A673 (cell line): ENCODE measurements at regions not wholly inside any gene's neighbourhood (a gene's known extent, or its start where the extent isn't known, plus 50 kb on each side); places are given as distances from the start of the nearest gene placed in this dataset.

Experiments used
- BruUV-seq: library from RNA; stranded (reverse); fragments of 400-500 nt; replicated peaks from 2 replicates; lab custom pipeline; 2021; lab: Mats Ljungman, UMichigan
- CTCF ChIA-PET: fragments of 300-600 bp; sonication (Branson Sonifier 250); formaldehyde crosslinking; loops from one replicate; lab custom pipeline; 2022; ENCODE audit warnings: antibody characterized with exemption; lab: Charles Lee
- POLR2A ChIA-PET: fragments of 300-600 bp; sonication (Branson Sonifier 250); formaldehyde crosslinking; loops from one replicate; lab custom pipeline; 2022; ENCODE audit warnings: antibody characterized with exemption; ENCODE audit not compliant: low non-redundant PET; lab: Charles Lee
- DNase-seq: peaks from one replicate; pipeline ENCODE4 v3.0.0-alpha.2; 2015; ENCODE audit warnings: low spot score
- H3K27ac ChIP-seq: fragments of 200-600 bp; sonication (generic); 2 replicates; pipeline ENCODE4 v1.5.1; 2016; ENCODE audit warnings: mixed run types, low read depth, mild to moderate bottlenecking, mixed read lengths, antibody characterized with exemption, low read length; ENCODE audit not compliant: poor library complexity, severe bottlenecking
- H3K27me3 ChIP-seq: fragments of 200-600 bp; sonication (generic); replicated peaks from 2 replicates; pipeline ENCODE4 v1.6.1; 2017; ENCODE audit warnings: mixed run types, low read depth, mild to moderate bottlenecking, mixed read lengths, antibody characterized with exemption, low read length; ENCODE audit not compliant: insufficient read depth, poor library complexity
- H3K36me3 ChIP-seq: fragments of 200-600 bp; sonication (generic); 2 replicates; pipeline ENCODE4 v1.6.1; 2016; ENCODE audit warnings: mixed run types, mild to moderate bottlenecking, mixed read lengths, antibody characterized with exemption, low read length; ENCODE audit not compliant: insufficient read depth, poor library complexity, severe bottlenecking
- H3K4me1 ChIP-seq: fragments of 200-600 bp; sonication (generic); 2 replicates; pipeline ENCODE4 v1.6.1; 2017; ENCODE audit warnings: mixed run types, mild to moderate bottlenecking, mixed read lengths, antibody characterized with exemption, low read length; ENCODE audit not compliant: insufficient read depth, poor library complexity, severe bottlenecking
- H3K4me3 ChIP-seq: fragments of 200-600 bp; sonication (generic); 2 replicates; pipeline ENCODE4 v1.5.1; 2016; ENCODE audit warnings: low read depth, mixed run types, mild to moderate bottlenecking, mixed read lengths, low read length; ENCODE audit not compliant: poor library complexity, severe bottlenecking
- H3K9me3 ChIP-seq: fragments of 200-600 bp; sonication (generic); 2 replicates; pipeline ENCODE4 v1.6.1; 2016; ENCODE audit warnings: mixed run types, low read depth, mild to moderate bottlenecking, mixed read lengths, antibody characterized with exemption, low read length; ENCODE audit not compliant: poor library complexity, severe bottlenecking
- EZH2 ChIP-seq: fragments of 200-600 bp; sonication (generic); IDR thresholded peaks from 2 replicates; pipeline ENCODE4 v1.6.1; 2017; ENCODE audit warnings: borderline replicate concordance, low read depth, mild to moderate bottlenecking, mixed read lengths, antibody characterized with exemption, low read length; ENCODE audit not compliant: poor library complexity, severe bottlenecking
- intact Hi-C: fragments of 100-400 bp; cut with micrococcal nuclease; formaldehyde crosslinking; loops from one replicate; pipeline ENCODE4 v1.10.0; 2022; ENCODE audit not compliant: unreplicated experiment
- TF ChIP-seq, protein P1 (sequence below): fragments of 300-800, 200-600 bp; sonication (generic); conservative IDR thresholded peaks from 2 replicates; pipeline ENCODE4 v1.5.1; 2017; ENCODE audit warnings: low read depth, mild to moderate bottlenecking, antibody characterized with exemption, low read length, moderate library complexity, mixed read lengths

DNA sequence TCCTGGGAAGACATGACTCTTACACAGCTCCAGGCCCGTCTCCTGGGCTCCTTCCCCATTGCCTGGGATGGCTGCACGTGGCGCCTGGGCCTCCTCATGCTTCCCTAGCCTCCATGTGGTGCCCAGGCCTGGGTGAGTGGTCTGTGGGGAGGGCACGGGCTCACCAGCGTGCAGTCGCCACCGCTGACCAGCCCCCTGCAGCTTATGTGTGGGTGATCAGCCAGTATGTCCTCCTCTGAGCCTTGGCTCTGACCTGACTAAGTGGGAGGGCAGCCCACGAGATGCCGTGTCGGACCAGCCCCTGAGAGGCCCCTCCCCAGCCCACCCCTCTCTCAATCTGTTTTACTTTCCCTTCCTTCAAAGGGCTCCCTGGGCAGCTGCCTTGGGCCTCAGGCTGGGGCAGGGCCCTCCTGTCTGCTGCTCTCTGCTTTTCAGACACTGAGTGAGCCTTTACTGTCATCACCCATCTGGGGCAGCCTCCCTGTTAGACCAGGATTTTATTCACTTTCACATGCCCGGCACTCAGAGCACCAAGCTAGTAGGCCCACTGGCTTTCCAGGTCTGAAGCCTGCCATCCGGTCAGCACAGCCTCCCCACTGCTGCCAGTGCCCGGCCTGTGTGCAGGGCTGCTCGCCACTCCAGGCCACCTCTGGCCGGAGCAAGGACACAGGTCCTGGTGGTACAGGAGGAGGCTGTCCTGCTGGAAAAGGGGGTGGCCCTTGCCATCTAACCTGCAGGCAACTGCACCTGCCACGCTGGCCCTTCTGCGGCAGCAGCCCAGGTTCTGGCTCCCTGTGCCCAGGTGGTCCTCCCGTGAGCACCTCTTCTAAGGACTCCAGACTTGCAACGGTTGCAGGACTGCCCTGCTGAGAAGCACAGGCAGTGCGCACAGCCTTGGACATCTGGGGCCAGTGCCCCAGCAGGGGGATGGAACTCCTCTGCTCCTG is 84.9 kb upstream of the HPCAL1 start:
- H3K9me3 ChIP-seq: no peaks in the 10 kb centered on the region
- no peaks in the 10 kb centered on the region for H3K27me3 ChIP-seq
- DNase-seq: no peak
- no peak overlapping the region for H3K27ac ChIP-seq
- POLR2A ChIA-PET: no interaction called here
- intact Hi-C loops: no loop called here
- CTCF ChIA-PET: no interaction called here
- no TSS peak for BruUV-seq
- TF ChIP-seq EZH2: no peak
- TF ChIP-seq, protein P1, sequence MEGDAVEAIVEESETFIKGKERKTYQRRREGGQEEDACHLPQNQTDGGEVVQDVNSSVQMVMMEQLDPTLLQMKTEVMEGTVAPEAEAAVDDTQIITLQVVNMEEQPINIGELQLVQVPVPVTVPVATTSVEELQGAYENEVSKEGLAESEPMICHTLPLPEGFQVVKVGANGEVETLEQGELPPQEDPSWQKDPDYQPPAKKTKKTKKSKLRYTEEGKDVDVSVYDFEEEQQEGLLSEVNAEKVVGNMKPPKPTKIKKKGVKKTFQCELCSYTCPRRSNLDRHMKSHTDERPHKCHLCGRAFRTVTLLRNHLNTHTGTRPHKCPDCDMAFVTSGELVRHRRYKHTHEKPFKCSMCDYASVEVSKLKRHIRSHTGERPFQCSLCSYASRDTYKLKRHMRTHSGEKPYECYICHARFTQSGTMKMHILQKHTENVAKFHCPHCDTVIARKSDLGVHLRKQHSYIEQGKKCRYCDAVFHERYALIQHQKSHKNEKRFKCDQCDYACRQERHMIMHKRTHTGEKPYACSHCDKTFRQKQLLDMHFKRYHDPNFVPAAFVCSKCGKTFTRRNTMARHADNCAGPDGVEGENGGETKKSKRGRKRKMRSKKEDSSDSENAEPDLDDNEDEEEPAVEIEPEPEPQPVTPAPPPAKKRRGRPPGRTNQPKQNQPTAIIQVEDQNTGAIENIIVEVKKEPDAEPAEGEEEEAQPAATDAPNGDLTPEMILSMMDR: no peak
- no peak overlapping the region for H3K4me3 ChIP-seq
- H3K36me3 ChIP-seq: no peaks in the 10 kb centered on the region
- no peaks in the 10 kb centered on the region for H3K4me1 ChIP-seq

DNA sequence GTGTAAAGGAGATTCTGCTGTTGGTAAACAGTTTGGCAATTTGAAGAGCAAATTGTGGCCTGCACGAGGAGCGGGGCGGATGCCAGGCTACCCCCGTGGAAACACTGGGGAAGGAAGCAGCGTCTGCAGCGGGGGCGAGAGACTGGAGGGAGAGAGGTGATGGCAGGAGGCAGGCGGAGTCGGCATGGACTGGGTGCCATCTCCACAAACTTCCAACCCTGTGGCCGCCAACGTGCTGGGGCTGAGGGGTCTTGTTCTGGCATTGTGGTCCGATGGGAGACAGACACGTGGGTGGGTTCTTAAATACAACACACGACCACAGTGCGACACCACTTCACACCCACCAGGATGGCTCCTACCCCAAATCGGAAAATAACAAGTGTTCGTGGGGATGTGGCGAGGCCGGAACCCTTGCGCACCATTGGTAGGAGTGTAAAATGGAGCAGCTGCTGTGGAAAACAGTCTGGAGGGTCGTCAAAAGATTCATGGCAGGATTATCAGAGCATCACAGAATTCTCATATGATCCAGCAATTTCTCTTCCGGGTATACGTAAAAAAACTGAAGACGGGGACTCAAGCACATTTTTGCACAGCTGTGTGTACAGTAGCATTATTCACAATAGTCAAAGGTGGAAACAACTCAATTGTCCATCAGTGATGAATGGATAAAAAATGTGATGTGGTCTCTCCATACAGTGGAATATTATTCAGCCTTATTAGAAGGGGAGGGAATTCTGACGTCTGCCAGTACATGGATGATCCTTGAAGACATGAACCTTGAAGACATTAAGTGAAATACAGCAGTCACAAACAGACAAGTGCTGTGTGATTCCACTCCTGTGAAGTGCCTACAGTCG is 82.4 kb upstream of the HPCAL1 start:
- ChIA-PET CTCF (interaction anchor here (0.7 kb wide), 1 partner anchor 187 kb away, joined by 6 read pairs; no protein-coding TSS in a partner anchor), POLR2A (no interaction called here)
- Histone ChIP-seq H3K4me1 (no peaks in the 10 kb centered on the region), H3K9me3 (no peaks in the 10 kb centered on the region), H3K36me3 (no peaks in the 10 kb centered on the region), H3K4me3 (no peak overlapping the region), H3K27me3 (no peaks in the 10 kb centered on the region), H3K27ac (no peak overlapping the region)
- no TSS peak for BruUV-seq
- no peak for DNase-seq
- no peak for TF ChIP-seq EZH2
- TF ChIP-seq, protein P1: no peak
- intact Hi-C loops: no loop called here

DNA sequence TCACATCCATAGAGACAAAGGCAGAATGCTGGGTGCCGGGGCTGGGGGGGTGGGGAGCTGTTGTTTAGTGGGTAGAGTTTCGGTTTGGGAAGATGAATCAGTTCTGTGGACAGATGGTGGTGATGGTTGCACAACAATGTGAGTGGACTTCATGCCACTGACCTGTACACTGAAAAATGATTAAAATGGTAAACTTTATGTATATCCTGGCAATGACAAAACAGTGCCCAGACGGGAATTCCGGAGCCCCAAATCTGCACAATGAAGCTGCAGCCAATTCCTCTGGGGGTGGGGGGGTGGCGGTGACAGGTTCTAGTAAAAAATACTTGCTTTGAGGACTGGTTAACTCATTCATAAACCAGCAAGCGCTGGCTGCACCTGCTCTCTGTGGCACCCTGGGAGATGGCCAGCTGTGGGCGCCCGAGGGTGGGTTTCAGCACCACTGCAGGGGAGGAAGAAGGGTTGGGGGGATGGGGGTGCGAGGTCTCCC is 81.8 kb upstream of the HPCAL1 start:
- Histone ChIP-seq H3K4me1 (no peaks in the 10 kb centered on the region), H3K27me3 (no peaks in the 10 kb centered on the region), H3K9me3 (no peaks in the 10 kb centered on the region), H3K4me3 (no peak overlapping the region), H3K36me3 (no peaks in the 10 kb centered on the region), H3K27ac (no peak overlapping the region)
- no TSS peak for BruUV-seq
- TF ChIP-seq, protein P1: no peak
- no peak for TF ChIP-seq EZH2
- POLR2A ChIA-PET: no interaction called here
- intact Hi-C loops: no loop called here
- CTCF ChIA-PET: no interaction called here
- DNase-seq: no peak
